GF-D8 (cell line): ENCODE measurements at regions not wholly inside any gene's neighbourhood (a gene's known extent, or its start where the extent isn't known, plus 50 kb on each side); places are given as distances from the start of the nearest gene placed in this dataset.
A peak's percentile ranks its signal among the peaks of the same experiment; 100 is the strongest.
"Not testable (repeated sequence)": the region's sequence is repeated elsewhere in the genome, so short reads cannot be mapped to it uniquely, and the experiment has no call there.

ENCODE experiments used
- DNase-seq: peaks from one replicate; lab custom pipeline; 2025; lab: John Stamatoyannopoulos, UW

DNA sequence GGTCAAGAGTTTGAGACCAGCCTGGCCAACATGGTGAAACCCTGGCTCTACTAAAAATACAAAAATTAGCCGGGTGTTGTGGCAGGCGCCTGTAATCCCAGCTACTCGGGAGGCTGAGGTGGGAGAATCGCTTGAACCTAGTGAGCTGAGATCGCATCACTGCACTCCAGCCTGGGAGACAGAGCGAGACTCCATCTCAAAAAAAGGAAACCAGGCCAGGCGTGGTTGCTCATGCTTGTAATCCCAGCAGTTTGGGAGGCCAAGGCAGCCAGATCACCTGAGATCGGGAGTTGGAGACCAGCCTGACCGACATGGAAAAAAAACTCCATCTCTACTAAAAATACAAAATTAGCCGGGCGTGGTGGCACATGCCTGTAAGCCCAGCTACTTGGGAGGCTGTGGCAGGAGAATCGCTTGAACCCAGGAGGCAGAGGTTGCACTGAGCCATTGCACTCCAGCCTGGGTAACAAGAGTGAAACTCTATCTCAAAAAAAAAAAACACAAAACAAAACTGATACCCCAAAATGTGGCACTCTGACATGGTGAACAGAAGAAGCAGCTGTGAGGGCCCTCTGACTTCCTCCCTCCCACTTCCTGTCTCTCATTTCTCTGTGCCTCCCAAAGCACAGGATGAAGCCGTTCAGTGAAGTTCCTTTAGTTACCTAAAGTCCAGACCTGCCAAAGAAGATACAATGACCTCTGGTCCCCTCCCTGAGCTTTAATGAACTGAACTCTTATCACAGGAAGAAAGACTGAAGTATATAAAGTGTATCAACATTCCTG lies 93.2 kb upstream of the GRIN2A start:
- not testable (repeated sequence) for DNase-seq

DNA sequence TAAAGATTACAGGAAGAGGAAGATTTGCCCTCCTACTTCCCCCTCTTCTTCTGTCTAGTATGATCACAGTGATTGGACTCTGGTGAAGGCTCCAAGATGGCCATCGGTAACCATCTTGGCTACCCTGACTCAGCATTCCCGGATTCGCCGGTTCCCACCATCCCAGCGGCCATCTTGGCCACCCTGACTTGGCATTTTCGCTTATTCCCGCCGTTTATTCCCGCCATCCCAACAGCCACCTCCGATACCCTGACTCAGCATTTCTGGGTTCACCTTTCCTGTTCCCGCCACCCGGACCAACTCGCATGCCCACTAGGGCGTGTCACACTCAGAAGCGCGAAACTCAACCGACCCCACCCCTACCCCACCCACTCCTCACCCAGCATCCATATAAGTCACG lies 95.4 kb upstream of the GRIN2A start:
- DNase-seq, result no peak

DNA sequence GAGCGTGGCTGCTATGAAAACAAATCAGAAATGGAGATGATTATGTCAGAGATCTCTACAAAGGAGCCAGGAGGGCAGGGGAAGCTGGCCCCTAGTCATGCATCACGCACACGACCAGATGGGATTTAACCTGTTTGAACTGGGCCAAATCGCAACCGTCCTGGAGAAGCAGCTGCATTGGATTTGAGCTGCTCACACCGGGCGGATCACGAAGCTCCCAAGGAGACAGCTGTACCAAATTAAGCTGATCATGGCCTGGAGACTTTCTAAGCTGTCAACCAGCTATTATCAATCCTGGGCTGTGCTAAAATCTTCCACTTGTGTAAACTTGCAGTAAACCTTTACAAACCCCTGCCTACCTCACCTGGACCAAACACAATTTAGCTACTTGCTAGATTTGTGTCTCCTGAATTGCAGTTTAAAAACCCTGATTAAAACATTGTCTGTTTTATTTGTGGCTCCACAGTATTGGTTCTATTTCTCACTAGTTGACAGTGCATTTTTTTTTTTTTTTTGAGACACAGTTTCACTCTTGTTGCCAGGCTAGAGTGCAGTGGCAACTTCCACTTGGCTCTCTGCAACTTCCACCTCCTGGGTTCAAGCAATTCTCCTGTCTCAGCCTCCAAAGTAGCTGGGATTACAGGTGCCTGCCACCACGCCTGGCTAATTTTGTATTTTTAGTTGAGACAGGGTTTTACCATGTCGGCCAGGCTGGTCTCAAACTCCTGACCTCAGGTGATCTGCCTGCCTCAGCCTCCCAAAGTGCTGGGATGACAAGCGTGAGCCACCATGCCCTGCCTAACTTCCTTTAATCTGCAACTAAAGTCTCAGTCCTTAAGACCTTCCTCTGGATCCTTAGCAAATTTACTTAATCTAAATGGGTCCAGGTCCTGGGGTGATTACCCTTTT lies 98.3 kb upstream of the GRIN2A start:
- no peak for DNase-seq

DNA sequence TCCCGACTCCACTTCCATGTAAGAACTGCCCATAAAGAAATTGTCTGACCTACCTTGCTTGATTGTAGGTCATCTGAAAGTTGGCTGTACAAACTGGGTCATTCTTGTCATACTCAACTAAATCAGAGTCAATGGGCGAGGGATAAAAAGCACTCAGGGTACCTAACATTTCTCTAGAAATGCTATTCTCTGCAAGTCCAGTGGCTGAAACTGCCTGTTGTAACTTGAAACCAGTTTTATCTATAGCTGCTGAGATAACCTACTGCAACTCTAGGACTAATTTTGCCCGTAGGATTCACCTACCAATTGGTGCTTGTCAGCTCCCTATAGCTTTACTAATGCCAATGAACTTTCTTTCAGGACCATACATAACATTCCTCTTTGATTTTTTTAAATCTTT lies 100.1 kb upstream of the GRIN2A start:
- DNase-seq, result no peak

DNA sequence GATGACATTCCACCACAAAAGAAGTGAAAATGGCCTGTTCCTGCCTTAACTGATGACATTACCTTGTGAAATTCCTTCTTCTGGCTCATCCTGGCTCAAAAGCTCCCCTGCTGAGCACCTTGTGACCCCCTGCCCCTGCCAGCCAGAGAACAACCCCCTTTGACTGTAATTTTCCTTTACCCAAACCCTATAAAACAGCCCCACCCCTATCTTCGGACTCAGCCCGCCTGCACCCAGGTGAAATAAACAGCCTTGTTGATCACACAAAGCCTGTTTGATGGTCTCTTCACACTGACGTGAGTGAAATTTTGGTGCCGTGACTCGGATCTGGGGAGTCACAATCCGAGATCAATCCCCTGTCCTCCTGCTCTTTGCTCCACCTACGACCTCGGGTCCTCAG lies 101.0 kb upstream of the GRIN2A start:
- DNase-seq, result not testable (repeated sequence)

DNA sequence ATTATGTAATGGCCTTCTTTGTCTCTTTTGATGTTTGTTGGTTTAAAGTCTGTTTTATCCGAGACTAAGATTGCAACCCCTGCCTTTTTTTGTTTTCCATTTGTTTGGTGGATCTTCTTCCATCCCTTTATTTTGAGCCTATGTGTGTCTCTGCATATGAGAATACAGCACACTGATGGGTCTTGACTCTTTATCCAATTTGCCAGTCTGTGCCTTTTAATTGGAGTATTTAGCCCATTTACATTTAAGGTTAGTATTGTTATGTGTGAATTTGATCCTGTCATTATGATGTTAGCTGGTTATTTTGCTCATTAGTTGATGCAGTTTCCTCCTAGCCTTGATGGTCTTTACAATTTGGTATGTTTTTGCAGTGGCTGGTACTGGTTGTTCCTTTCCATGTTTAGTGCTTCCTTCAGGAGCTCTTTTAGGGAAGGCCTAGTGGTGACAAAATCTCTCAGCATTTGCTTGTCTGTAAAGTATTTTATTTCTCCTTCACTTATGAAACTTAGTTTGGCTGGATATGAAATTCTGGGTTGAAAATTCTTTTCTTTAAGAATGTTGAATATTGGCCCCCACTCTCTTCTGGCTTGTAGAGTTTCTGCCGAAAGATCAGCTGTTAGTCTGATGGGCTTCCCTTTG lies 95.3 kb upstream of the ATF7IP2 start:
- DNase-seq, result not testable (repeated sequence)

DNA sequence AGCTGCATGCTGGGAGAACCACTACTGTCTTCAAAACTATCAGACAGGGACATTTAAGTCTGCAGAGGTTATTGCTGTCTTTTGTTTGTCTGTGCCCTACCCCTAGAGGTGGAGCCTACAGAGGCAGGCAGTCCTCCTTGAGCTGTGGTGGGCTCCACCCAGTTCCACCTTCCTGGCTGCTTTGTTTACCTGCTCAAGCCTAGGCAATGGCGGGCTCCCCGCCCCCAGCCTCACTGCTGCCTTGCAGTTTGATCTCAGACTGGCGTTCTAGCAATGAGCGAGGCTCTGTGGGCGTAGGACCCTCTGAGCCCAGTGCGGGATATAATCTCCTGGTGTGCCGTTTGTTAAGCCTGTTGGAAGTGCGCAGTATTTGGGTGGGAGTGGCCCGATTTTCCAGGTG lies 93.7 kb upstream of the ATF7IP2 start:
- DNase-seq, result not testable (repeated sequence)

DNA sequence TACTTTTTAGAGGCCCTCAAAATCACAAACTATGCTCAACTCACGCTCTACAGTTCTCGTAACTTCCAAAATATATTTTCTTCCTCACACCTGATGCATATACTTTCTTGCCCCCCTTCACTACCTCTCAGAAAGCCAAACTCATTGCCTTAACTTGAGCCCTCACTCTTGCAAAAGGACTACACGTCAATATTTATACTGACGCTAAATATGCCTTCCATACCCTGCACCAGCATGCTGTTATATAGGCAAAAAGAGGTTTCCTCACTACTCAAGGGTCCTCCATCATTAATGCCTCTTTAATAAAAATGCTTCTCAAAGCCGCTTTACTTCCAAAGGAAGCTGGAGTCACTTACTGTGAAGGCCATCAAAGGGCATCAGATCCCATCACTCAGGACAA lies 92.9 kb upstream of the ATF7IP2 start:
- not testable (repeated sequence) for DNase-seq

DNA sequence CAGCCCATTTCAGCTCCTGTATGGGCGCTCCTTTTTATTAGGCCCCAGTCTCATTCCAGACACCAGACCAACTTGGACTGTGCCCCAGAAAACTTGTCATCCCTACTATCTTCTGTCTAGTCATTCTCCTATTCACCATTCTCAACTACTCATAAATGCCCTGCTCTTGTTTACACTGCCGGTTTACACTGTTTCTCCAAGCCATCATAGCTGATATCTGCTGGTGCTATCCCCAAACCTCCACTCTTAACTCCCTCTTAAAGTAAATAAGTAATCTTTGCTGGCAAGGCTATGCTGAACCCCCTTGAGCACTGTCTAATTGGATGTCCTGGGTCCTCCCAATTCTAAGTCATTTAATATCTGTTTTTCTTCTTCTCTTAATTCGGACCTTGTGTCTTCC lies 91.7 kb upstream of the ATF7IP2 start:
- DNase-seq, result not testable (repeated sequence)

DNA sequence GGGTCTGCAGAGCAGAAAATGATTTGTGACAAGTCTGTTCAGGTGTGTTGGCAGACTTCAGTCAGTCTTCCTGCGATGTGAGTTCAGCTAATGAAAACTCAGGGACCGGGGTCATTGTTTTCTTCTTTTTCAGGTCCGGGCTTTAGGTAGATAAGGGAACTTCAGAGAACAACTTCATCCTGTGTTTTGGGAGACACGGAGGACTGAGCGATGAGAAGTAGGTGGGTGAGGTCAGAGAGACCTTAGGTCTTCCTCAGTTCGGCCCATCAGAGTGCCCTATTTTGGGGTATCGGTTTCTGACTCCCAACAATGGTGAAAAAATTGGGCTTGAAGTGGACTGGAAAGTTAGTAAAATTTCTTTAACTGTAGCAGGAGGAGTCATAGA lies 88.9 kb upstream of the ATF7IP2 start:
- no peak for DNase-seq

DNA sequence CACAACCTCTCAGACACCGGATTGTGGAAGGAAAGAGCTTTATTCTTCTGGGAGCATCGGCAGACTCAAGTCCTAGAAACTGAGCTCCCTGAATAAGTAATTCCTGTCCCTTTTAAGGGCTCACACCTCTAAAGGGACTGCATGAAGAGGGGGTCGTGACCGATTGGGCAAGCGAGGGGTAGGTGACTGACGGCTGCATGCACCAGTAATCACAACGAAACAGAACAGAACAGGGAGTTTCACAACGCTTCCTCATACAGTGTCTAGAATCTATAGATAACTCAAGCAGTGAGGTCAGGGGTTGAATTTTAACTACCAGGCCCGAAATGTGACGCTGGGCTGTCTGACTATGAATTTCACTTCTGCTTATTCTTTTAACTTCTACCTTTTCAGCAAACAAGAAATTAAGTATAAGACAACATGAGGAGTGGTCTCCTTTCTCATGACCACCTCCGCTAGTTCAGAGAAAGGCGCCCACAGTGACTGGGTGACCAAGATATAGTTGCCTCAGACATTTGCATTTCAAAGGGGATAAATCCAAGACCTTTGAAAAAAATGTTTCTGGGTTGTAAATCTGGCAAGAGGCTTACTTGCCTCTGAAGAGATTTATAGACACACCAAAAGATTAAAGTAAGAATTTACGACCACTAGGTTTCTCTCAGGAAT lies 88.4 kb upstream of the ATF7IP2 start:
- DNase-seq, result peak; percentile 19

DNA sequence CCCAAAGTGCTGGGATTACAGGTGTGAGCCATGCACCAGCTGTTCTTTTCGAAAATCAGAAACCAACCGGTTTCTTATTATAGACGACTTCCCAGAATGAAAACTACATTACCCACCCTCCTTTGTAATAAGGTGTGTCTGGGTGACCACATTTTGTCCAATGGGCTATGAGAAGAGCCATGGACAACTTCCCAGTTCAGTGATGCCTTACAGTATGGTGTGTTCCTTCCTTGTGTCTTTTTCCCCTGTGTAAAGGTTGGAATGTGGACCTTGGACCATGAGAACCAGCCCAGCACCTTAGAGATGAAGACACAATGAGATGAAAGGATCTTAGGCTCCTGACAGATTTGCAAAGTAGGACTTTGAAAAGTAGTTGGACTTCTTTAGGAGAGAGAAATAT lies 85.0 kb upstream of the ATF7IP2 start:
- no peak for DNase-seq

DNA sequence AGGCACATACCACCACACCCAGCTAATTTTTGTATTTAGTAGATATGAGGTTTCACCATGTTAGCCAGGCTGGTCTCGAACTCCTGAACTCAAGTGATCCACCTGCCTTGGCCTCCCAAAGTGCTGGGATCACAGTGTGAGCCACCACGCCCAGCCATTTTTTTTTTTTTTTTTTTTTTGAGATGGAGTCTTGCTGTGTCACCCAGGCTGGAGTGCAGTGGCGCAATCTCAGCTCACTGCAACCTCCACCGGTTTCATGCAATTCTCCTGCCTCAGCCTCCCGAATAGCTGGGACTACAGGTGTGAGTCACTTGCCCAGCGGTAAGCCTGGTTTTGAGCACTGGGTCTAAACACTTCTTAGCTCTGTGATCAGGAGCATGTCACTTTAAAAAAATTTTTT lies 84.3 kb upstream of the ATF7IP2 start:
- not testable (repeated sequence) for DNase-seq

DNA sequence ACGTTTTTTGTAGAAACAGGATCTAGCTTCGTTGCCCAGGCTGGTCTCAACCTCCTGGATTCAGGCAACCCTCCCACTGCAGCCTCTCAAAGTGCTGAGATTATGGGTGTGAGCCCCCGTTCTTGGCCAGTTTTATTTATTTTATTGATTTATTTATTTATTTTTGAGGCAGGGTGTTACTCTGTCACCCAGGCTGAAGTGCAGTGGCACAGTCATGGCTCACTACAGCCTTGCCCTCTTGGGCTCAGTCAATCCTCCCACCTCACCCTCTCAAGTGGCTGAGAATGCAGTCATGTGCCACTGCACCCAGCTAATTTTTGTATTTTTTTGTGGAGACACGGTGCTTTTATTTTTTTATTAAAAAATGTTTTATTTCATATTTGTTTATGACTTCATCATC lies 79.9 kb upstream of the ATF7IP2 start:
- no peak for DNase-seq

DNA sequence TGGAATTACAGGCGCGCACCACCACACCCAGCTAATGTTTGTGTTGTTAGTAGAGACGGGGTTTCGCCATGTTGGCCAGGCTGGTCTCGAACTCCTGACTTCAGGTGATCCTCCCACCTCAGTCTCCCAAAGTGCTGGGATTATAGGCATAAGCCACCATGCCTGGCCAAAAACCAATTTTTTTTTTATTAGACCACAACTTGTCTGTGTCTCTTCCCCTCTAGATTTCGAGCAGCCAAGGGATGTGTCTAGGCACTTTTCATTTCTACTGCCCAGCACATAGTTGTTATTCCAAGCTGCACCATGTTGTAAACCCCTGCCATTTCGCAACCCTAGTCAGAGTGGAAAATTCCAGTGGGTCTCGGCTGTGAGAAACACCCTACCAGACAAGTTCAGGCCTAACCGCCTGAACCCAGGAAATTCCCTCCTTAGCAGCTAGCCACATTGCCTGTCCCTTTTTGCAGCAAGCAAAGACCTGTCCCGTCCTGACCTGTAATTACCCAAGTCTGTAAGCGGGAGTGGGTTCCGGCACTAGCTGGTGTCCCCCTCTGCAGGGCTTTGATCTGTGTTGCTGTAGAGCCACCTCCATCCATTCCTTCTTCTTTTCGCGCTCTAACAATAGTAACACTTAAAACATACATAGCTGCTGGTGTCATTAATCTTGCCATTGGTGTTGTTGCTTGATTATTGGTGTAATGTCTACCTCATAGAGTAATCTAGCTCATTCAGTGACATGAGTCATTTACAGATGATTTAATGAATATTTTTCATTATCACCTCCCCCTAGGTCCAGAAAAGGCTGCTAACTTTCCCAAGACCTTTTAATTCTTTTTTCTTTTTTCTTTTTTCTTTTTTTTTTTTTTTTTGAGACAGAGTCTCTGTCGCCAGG lies 77.3 kb upstream of the ATF7IP2 start:
- no peak for DNase-seq

DNA sequence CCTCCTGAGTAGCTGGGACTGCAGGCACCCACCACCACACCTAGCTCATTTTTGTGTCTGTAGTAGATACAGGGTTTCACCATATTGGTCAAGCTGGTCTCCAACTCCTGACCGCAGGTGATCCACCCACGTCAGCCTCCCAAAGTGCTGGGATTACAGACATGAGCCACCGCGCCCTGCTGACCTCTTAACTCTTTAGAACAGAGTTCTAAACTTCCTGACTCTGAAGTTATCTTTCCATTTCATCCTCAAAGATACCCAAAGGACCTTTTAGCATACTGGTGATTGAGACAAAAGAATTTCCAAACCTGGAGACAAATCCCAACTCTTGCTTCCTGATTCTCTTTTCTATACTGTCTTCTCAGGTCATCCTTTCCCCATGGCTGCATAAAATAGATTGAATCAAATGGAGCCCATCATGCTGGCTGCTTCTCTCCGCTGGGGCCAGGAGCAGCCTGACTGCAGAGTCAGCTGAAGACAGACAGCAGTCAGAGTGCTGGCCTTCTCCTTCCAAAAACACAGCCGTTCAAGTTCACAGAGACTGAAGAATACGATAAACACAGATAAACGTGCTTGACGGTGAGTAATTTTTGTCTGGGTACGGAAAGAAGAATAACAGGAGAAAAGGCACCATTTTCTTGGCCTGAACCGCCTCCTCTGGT lies 76.5 kb upstream of the ATF7IP2 start:
- DNase-seq, result no peak

DNA sequence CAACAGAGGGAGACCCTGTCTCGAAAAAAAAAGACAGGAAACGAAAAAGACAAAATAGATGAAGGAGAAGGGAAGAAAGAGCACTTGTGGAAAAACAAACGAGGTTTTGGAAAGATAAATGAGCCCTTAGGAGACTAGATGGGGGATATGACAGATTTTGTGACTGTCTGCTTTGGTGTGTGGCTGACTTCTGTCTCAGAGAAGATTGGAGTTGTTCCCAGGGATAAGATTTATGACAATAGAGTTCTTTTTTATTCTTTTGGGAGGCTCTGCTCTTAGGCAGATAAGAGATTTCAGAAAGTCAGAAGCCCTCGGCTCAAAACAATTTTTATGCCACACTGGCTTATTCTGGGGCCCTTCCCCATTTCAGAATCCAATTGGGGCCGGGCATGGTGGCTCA lies 73.9 kb upstream of the ATF7IP2 start:
- no peak for DNase-seq

DNA sequence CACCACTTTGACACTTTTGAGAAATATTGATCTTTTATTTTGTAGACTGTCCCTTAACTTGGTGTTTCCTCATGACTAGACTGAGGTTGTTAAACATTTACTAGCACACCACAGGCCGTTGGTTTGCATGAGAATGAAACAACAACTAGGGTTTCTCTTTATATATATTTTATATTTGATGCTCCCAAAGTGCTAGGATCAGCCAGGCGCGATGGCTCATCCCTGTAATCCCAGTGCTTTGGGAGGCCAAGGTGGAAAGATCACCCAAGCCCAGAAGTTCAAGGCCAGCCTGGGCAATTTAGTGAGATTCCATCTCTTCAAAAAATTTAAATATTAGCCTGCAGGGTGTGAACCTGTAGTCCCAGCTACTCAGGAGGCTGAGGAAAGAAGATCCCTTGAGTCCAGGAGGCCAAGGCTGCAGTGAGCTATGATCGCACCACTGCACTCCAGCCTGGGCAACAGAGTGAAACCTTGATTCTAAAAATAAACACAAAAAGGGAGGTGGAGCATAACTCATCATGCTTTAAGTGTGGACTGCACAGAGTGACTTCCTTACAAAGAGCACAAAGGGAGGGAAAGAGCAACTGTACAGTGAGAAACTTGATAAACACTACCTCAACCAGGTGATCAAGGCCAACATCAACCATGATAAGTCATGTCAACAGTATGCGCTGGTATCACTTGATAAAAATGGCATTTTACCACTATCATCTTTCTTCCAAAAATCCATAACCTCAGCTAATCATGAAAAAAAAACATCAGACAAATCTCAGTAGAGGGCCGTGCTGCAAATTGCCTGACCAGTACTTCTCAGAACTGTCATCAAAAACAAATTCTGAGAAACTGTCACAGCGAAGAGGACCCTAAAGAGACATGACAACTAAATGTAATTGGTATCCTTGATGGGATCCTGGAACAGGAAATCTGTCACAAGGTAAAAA lies 72.8 kb upstream of the ATF7IP2 start:
- DNase-seq, result no peak

DNA sequence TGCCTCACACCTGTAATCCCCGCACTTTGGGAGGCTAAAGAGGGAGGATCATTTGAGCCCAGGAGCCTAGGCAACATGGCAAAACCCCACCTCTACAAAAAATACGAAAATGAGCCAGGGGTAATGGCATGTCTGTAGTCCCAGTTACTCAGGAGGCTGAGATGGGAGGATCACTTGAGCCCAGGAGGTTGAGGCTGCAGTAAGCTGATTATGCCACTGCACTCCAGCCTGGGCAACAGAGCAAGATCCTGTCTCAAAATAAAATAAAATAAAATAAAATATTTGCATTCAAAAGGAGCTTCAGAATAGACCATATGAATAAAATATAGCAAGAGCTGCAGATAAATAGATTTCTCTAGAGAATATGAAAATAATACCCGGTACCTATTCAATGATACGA lies 71.5 kb upstream of the ATF7IP2 start:
- no peak for DNase-seq

DNA sequence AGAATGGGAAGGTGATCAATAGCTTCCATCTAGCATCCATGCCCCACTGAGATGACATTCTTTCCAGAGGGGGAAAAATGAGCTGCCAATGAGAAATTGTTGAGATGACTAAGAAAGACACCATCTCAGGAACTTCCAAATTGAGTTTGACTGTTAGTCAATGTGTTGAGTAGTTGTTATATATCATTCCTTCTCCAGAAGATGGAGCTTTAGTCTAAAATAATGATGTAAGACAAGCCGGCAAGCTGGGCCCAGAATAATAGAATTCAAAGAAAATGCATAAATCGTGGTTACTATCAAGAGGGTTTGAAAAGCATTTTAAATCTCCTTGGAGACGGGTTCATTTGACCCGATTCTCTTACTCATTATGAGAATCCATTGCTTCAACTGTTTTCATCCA lies 71.0 kb upstream of the ATF7IP2 start:
- peak; percentile 11 for DNase-seq
